K562 (cell line): ENCODE measurements at regions not wholly inside any gene's neighbourhood (a gene's known extent, or its start where the extent isn't known, plus 50 kb on each side); places are given as distances from the start of the nearest gene placed in this dataset.

Experiments used
- ATF3 ChIP-seq, 2 experiments: fragments of 450-650 bp in 1 of 2; sonication (generic) in 1 of 2; formaldehyde crosslinking in 1 of 2; IDR thresholded peaks in 1 of 2; conservative IDR thresholded peaks in 1 of 2; 2 replicates each; pipeline versions ENCODE4 v1.6.1 to v1.8.1; 2016 to 2023; ENCODE audit warnings: mild to moderate bottlenecking in 2 of 2, moderate library complexity in 2 of 2, inconsistent platforms in 1 of 2, missing genetic modification reagents in 1 of 2
- CHD2 ChIP-seq: IDR thresholded peaks from 2 replicates; pipeline ENCODE4 v1.6.1; 2011; ENCODE audit warnings: low read depth, low read length
- CHD4 ChIP-seq: fragments of 200-600 bp; sonication (generic); IDR thresholded peaks from 3 replicates; pipeline ENCODE4 v1.6.1; 2012; ENCODE audit warnings: low read depth, mild to moderate bottlenecking, mixed read lengths, low read length, inconsistent platforms; ENCODE audit not compliant: insufficient read depth, insufficient replicate concordance, poor library complexity, severe bottlenecking
- CTCF ChIP-seq, 3 experiments: IDR thresholded peaks in 2 of 3; conservative IDR thresholded peaks in 1 of 3; 2 replicates each; pipeline ENCODE4 v1.5.1; 2011 to 2012; ENCODE audit warnings: low read length in 3 of 3, mild to moderate bottlenecking in 3 of 3, control low read depth in 2 of 3, improper control_type of control experiment in 1 of 3, inconsistent platforms in 1 of 3, low read depth in 1 of 3, mixed read lengths in 1 of 3, moderate library complexity in 1 of 3; ENCODE audit not compliant: insufficient read depth in 2 of 3
- NCOA2 ChIP-seq, 2 experiments: fragments of 450-650 bp; IDR thresholded peaks; 2 replicates each; pipeline ENCODE4 v1.6.1; 2018; ENCODE audit warnings: mild to moderate bottlenecking in 2 of 2, moderate library complexity in 1 of 2; ENCODE audit not compliant: partially characterized antibody in 2 of 2
- PKNOX1 ChIP-seq: fragments of 450-650 bp; IDR thresholded peaks from 2 replicates; pipeline ENCODE4 v1.6.1; 2016
- POLR2AphosphoS5 ChIP-seq: IDR thresholded peaks from 2 replicates; pipeline ENCODE4 v1.6.1; 2011; ENCODE audit warnings: mild to moderate bottlenecking, low read depth, low read length, moderate library complexity; ENCODE audit not compliant: control insufficient read depth, insufficient read depth
- TBP ChIP-seq: optimal IDR thresholded peaks from 2 replicates; pipeline ENCODE3; 2011; ENCODE audit warnings: low read depth, low read length, improper control_type of control experiment
- ZNF121 ChIP-seq: sonication (generic); formaldehyde crosslinking; conservative IDR thresholded peaks from 2 replicates; pipeline ENCODE4 v1.8.0; 2022; ENCODE audit warnings: missing genetic modification reagents
- ZNF224 ChIP-seq: sonication (generic); formaldehyde crosslinking; IDR thresholded peaks from 2 replicates; pipeline ENCODE4 v1.8.0; 2022; ENCODE audit warnings: mild to moderate bottlenecking, missing genetic modification reagents
- ZNF23 ChIP-seq: fragments of 250-450 bp; sonication (Bioruptor Pico); IDR thresholded peaks from 2 replicates; pipeline ENCODE4 v1.4.0; 2020; ENCODE audit warnings: mild to moderate bottlenecking
- TF ChIP-seq, protein P1 (sequence below): IDR thresholded peaks from 2 replicates; pipeline ENCODE4 v1.6.1; 2012; ENCODE audit warnings: low read depth, low read length, improper control_type of control experiment, borderline replicate concordance
- TF ChIP-seq, protein P2 (sequence below), 2 experiments: fragments of 450-650 bp in 1 of 2; sonication (generic) in 1 of 2; formaldehyde crosslinking in 1 of 2; IDR thresholded peaks; 2 replicates each; pipeline versions ENCODE4 v1.7.1 to v1.9.0; 2016 to 2022; ENCODE audit warnings: inconsistent platforms in 1 of 2, mild to moderate bottlenecking in 1 of 2, missing genetic modification reagents in 1 of 2

- TF ChIP-seq TBP: no peak
- TF ChIP-seq CTCF (IDR thresholded peaks at IDR 0.05 in 2 of 3, conservative IDR thresholded peaks at IDR 0.05 in 1 of 3; ENCODE audit: insufficient read depth in 2 of 3, low read depth in 1 of 3, low read length in 3 of 3): no peak
- TF ChIP-seq, protein P1, sequence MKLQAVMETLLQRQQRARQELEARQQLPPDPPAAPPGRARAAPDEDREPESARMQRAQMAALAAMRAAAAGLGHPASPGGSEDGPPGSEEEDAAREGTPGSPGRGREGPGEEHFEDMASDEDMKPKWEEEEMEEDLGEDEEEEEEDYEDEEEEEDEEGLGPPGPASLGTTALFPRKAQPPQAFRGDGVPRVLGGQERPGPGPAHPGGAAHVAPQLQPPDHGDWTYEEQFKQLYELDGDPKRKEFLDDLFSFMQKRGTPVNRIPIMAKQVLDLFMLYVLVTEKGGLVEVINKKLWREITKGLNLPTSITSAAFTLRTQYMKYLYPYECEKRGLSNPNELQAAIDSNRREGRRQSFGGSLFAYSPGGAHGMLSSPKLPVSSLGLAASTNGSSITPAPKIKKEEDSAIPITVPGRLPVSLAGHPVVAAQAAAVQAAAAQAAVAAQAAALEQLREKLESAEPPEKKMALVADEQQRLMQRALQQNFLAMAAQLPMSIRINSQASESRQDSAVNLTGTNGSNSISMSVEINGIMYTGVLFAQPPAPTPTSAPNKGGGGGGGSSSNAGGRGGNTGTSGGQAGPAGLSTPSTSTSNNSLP: no peak
- TF ChIP-seq PKNOX1: no peak
- TF ChIP-seq POLR2AphosphoS5: no peak
- TF ChIP-seq ATF3 (IDR thresholded peaks at IDR 0.05): no peak
- no peak for TF ChIP-seq ATF3 (CRISPR knock-in tag; conservative IDR thresholded peaks at IDR 0.05)
- no peak for TF ChIP-seq CHD4
- TF ChIP-seq, protein P2, sequence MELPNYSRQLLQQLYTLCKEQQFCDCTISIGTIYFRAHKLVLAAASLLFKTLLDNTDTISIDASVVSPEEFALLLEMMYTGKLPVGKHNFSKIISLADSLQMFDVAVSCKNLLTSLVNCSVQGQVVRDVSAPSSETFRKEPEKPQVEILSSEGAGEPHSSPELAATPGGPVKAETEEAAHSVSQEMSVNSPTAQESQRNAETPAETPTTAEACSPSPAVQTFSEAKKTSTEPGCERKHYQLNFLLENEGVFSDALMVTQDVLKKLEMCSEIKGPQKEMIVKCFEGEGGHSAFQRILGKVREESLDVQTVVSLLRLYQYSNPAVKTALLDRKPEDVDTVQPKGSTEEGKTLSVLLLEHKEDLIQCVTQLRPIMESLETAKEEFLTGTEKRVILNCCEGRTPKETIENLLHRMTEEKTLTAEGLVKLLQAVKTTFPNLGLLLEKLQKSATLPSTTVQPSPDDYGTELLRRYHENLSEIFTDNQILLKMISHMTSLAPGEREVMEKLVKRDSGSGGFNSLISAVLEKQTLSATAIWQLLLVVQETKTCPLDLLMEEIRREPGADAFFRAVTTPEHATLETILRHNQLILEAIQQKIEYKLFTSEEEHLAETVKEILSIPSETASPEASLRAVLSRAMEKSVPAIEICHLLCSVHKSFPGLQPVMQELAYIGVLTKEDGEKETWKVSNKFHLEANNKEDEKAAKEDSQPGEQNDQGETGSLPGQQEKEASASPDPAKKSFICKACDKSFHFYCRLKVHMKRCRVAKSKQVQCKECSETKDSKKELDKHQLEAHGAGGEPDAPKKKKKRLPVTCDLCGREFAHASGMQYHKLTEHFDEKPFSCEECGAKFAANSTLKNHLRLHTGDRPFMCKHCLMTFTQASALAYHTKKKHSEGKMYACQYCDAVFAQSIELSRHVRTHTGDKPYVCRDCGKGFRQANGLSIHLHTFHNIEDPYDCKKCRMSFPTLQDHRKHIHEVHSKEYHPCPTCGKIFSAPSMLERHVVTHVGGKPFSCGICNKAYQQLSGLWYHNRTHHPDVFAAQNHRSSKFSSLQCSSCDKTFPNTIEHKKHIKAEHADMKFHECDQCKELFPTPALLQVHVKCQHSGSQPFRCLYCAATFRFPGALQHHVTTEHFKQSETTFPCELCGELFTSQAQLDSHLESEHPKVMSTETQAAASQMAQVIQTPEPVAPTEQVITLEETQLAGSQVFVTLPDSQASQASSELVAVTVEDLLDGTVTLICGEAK (IDR thresholded peaks at IDR 0.05): no peak
- TF ChIP-seq, protein P2 (CRISPR knock-in tag; IDR thresholded peaks at IDR 0.05): no peak
- TF ChIP-seq ZNF23 (CRISPR knock-in tag): no peak
- no peak for TF ChIP-seq NCOA2 (IDR thresholded peaks at IDR 0.05; ENCODE audit: partially characterized antibody in 2 of 2)
- TF ChIP-seq ZNF121: no peak
- no peak for TF ChIP-seq CHD2
- no peak for TF ChIP-seq ZNF224 (CRISPR knock-in tag)
Measured at GRCh38 chrX:69018416-69019072, 146.7 kb downstream of the PJA1 start.
